H1 (cell line): ENCODE measurements at regions not wholly inside any gene's neighbourhood (a gene's known extent, or its start where the extent isn't known, plus 50 kb on each side); places are given as distances from the start of the nearest gene placed in this dataset.

ENCODE experiments used
- CTCF ChIA-PET: fragments of 300-600 bp; sonication (Branson Sonifier 250); formaldehyde crosslinking; loops from one replicate; lab custom pipeline; 2021; ENCODE audit not compliant: partially characterized antibody; lab: Charles Lee
- POLR2A ChIA-PET: fragments of 300-600 bp; sonication (Branson Sonifier 250); formaldehyde crosslinking; loops from one replicate; lab custom pipeline; 2021; ENCODE audit warnings: inconsistent platforms; ENCODE audit not compliant: partially characterized antibody; lab: Charles Lee
- DNase-seq, 2 experiments: peaks; one replicate each; pipeline versions ENCODE4 v3.0.0 to v3.0.0-alpha.2; 2010 to 2022; ENCODE audit warnings: low spot score in 2 of 2, low read depth in 1 of 2, mixed read lengths in 1 of 2
- FAIRE-seq: peaks from 2 replicates; lab custom pipeline; 2011; peaks lifted over from hg19 to GRCh38; lab: Jason Lieb, UNC
- H2AFZ ChIP-seq: 2 replicates; pipeline ENCODE4 v1.8.1; 2012; ENCODE audit warnings: low read length, inconsistent platforms
- H2AK5ac ChIP-seq: 2 replicates; pipeline ENCODE4 v1.6.1; 2013; ENCODE audit warnings: low read depth, low read length
- H2BK120ac ChIP-seq: replicated peaks from 2 replicates; pipeline ENCODE3; 2013; ENCODE audit warnings: low read depth, low read length, inconsistent platforms
- H2BK12ac ChIP-seq: 2 replicates; pipeline ENCODE4 v1.6.1; 2013; ENCODE audit warnings: low read depth, low read length
- H2BK15ac ChIP-seq: 2 replicates; pipeline ENCODE4 v1.6.1; 2013; ENCODE audit warnings: low read length
- H2BK20ac ChIP-seq: 2 replicates; pipeline ENCODE4 v1.6.1; 2013; ENCODE audit warnings: low read length
- H2BK5ac ChIP-seq: 2 replicates; pipeline ENCODE4 v1.6.1; 2013; ENCODE audit warnings: low read depth, low read length
- H3K14ac ChIP-seq: 2 replicates; pipeline ENCODE4 v1.6.1; 2013; ENCODE audit warnings: inconsistent platforms; ENCODE audit not compliant: insufficient read length
- H3K18ac ChIP-seq: 2 replicates; pipeline ENCODE4 v1.6.1; 2013; ENCODE audit warnings: low read length; ENCODE audit errors: extremely low read depth
- H3K23ac ChIP-seq: 2 replicates; pipeline ENCODE4 v1.6.1; 2013; ENCODE audit warnings: inconsistent platforms; ENCODE audit not compliant: insufficient read length
- H3K23me2 ChIP-seq: 2 replicates; pipeline ENCODE4 v1.6.1; 2013; ENCODE audit warnings: low read depth, low read length
- H3K27ac ChIP-seq: 2 replicates; pipeline ENCODE4 v1.6.1; 2011; ENCODE audit warnings: low read depth, low read length, inconsistent platforms
- H3K27me3 ChIP-seq, 4 experiments: replicated peaks in 1 of 4; 1 replicate in 1 of 4; 2 replicates in 3 of 4; pipeline versions ENCODE4 v1.6.1 to v1.8.1; 2011 to 2013; ENCODE audit warnings: low read length in 3 of 4, mild to moderate bottlenecking in 3 of 4, inconsistent platforms in 2 of 4, mixed read lengths in 2 of 4, moderate library complexity in 1 of 4; ENCODE audit not compliant: control insufficient read depth in 3 of 4, insufficient read depth in 3 of 4; ENCODE audit errors: extremely low read depth in 1 of 4
- H3K36me3 ChIP-seq, 4 experiments: 2 replicates each; pipeline versions ENCODE4 v1.6.1 to v1.8.1; 2011 to 2013; ENCODE audit warnings: mild to moderate bottlenecking in 4 of 4, low read length in 3 of 4, moderate library complexity in 2 of 4, control low read depth in 1 of 4, inconsistent platforms in 1 of 4; ENCODE audit not compliant: insufficient read depth in 4 of 4, control insufficient read depth in 2 of 4
- H3K4ac ChIP-seq: replicated peaks from 2 replicates; pipeline ENCODE3; 2013; ENCODE audit warnings: low read length, low read depth, mixed read lengths, inconsistent platforms; ENCODE audit not compliant: insufficient read length
- H3K4me1 ChIP-seq, 4 experiments: replicated peaks in 1 of 4; 1 replicate in 1 of 4; 2 replicates in 3 of 4; pipeline versions ENCODE4 v1.6.1 to v1.8.1; 2011 to 2013; ENCODE audit warnings: low read length in 3 of 4, inconsistent platforms in 2 of 4, mixed read lengths in 1 of 4; ENCODE audit not compliant: insufficient read depth in 4 of 4, control insufficient read depth in 3 of 4
- H3K4me2 ChIP-seq, 2 experiments: 2 replicates each; pipeline versions ENCODE4 v1.6.1 to v1.8.1; 2011 to 2013; ENCODE audit warnings: low read depth in 2 of 2, low read length in 2 of 2, control low read depth in 1 of 2, inconsistent platforms in 1 of 2, mild to moderate bottlenecking in 1 of 2; ENCODE audit not compliant: insufficient read depth in 1 of 2
- H3K4me3 ChIP-seq, 4 experiments: fragments of 200-600, 300-600 bp in 1 of 4; sonication (generic), shearing (Covaris generic), sonication (Bioruptor Twin) in 1 of 4; 2 replicates each; pipeline versions ENCODE4 v1.5.1 to v1.8.1; 2011 to 2016; ENCODE audit warnings: low read length in 4 of 4, low read depth in 3 of 4, control low read depth in 2 of 4, inconsistent platforms in 2 of 4, mild to moderate bottlenecking in 2 of 4, mixed read lengths in 1 of 4, moderate library complexity in 1 of 4; ENCODE audit not compliant: insufficient read depth in 2 of 4; ENCODE audit errors: extremely low read depth in 1 of 4
- H3K56ac ChIP-seq: replicated peaks from 2 replicates; pipeline ENCODE3; 2013; ENCODE audit warnings: low read depth, mild to moderate bottlenecking, mixed read lengths, low read length, inconsistent platforms; ENCODE audit not compliant: insufficient read length
- H3K79me1 ChIP-seq: 2 replicates; pipeline ENCODE4 v1.6.1; 2013; ENCODE audit warnings: low read depth, low read length, control low read depth
- H3K79me2 ChIP-seq, 2 experiments: 2 replicates each; pipeline versions ENCODE4 v1.6.1 to v1.8.1; 2012 to 2013; ENCODE audit warnings: low read length in 2 of 2, mild to moderate bottlenecking in 2 of 2, inconsistent platforms in 1 of 2; ENCODE audit not compliant: insufficient read depth in 2 of 2, control insufficient read depth in 1 of 2
- H3K9ac ChIP-seq, 4 experiments: replicated peaks in 1 of 4; 1 replicate in 1 of 4; 2 replicates in 3 of 4; pipeline versions ENCODE4 v1.6.1 to v1.8.1; 2011 to 2013; ENCODE audit warnings: low read depth in 3 of 4, low read length in 3 of 4, control low read depth in 2 of 4, mild to moderate bottlenecking in 2 of 4, moderate library complexity in 2 of 4, inconsistent platforms in 1 of 4; ENCODE audit errors: extremely low read depth in 1 of 4
- H3K9me3 ChIP-seq, 2 experiments: 2 replicates each; pipeline versions ENCODE4 v1.6.1 to v1.8.1; 2012 to 2013; ENCODE audit warnings: mild to moderate bottlenecking in 2 of 2, moderate library complexity in 2 of 2, control low read depth in 1 of 2, inconsistent platforms in 1 of 2, low read depth in 1 of 2, low read length in 1 of 2, mixed read lengths in 1 of 2; ENCODE audit not compliant: insufficient read depth in 2 of 2
- H4K20me1 ChIP-seq, 2 experiments: replicated peaks in 1 of 2; 2 replicates each; pipeline versions ENCODE3 to v1.8.1; 2011 to 2013; ENCODE audit warnings: inconsistent platforms in 2 of 2, low read length in 2 of 2, mild to moderate bottlenecking in 1 of 2; ENCODE audit not compliant: insufficient read depth in 2 of 2, control insufficient read depth in 1 of 2
- H4K5ac ChIP-seq: 2 replicates; pipeline ENCODE4 v1.6.1; 2013; ENCODE audit warnings: low read length, low read depth, mixed read lengths, inconsistent platforms; ENCODE audit not compliant: insufficient read length
- H4K8ac ChIP-seq: 2 replicates; pipeline ENCODE4 v1.8.0; 2013; ENCODE audit warnings: mild to moderate bottlenecking, moderate library complexity, low read length, inconsistent platforms; ENCODE audit not compliant: insufficient read depth; ENCODE audit errors: extremely low read depth
- H4K91ac ChIP-seq: replicated peaks from 2 replicates; pipeline ENCODE3; 2013; ENCODE audit warnings: low read length, mixed read lengths, inconsistent platforms; ENCODE audit not compliant: insufficient read length
- ASH2L ChIP-seq: fragments of 200-600, 300-600 bp; sonication (generic); IDR thresholded peaks from one replicate; pipeline ENCODE4 v1.7.1; 2017; ENCODE audit warnings: low read length
- BRCA1 ChIP-seq: IDR thresholded peaks from 2 replicates; pipeline ENCODE4 v1.6.1; 2012; ENCODE audit warnings: low read depth, low read length, improper control_type of control experiment
- CBX5 ChIP-seq: fragments of 300-800, 300-1000 bp; sonication (generic); IDR thresholded peaks from 2 replicates; pipeline ENCODE4 v1.7.1; 2016; ENCODE audit warnings: antibody characterized with exemption, low read length, low read depth
- GTF2F1 ChIP-seq: IDR thresholded peaks from 2 replicates; pipeline ENCODE4 v1.6.1; 2012; ENCODE audit warnings: low read depth, low read length, improper control_type of control experiment, borderline replicate concordance
- JUND ChIP-seq: IDR thresholded peaks from 2 replicates; pipeline ENCODE4 v1.6.1; 2011; ENCODE audit warnings: mild to moderate bottlenecking, improper control_type of control experiment, low read length
- KDM4A ChIP-seq: IDR thresholded peaks from one replicate; pipeline ENCODE4 v1.7.1; 2012; ENCODE audit warnings: low read depth, mild to moderate bottlenecking, moderate library complexity, low read length, inconsistent platforms; ENCODE audit not compliant: severe bottlenecking
- TBP ChIP-seq: IDR thresholded peaks from 2 replicates; pipeline ENCODE4 v1.6.1; 2011; ENCODE audit warnings: low read depth, low read length, improper control_type of control experiment
- WGBS, 2 experiments: shearing (Covaris generic) in 1 of 2; methylation state at CpG; one replicate each; pipeline versions ENCODE4 v1.1.6 to v1.1.7; 2013 to 2015; ENCODE audit warnings: low lambda C conversion rate in 2 of 2, mixed read lengths in 2 of 2, inconsistent platforms in 1 of 2, low coverage in 1 of 2, missing lambda C conversion rate in 1 of 2; ENCODE audit not compliant: insufficient replicate concordance in 2 of 2, insufficient coverage in 1 of 2, insufficient read length in 1 of 2; ENCODE audit errors: extremely low coverage in 1 of 2, missing lambda C conversion rate in 1 of 2; 5-methylcytosine and 5-hydroxymethylcytosine counted together

- Histone ChIP-seq H2BK15ac (no peak overlapping the region), H3K14ac (no peak overlapping the region), H3K23me2 (no peaks in the 10 kb centered on the region; the same call in 1 of the 2 replicates), H3K18ac (no peak overlapping the region), H3K79me1 (no peaks in the 10 kb centered on the region), H2AK5ac (no peak overlapping the region), H3K23ac (no peak overlapping the region), H3K79me2 (no peaks in the 10 kb centered on the region), H3K27me3 (no peaks in the 10 kb centered on the region), H3K4me2 (no peak overlapping the region), H3K36me3 (no peaks in the 10 kb centered on the region), H3K4ac (no peak overlapping the region), H4K91ac (no peak overlapping the region), H2BK12ac (no peak overlapping the region), H2AFZ (no peak overlapping the region), H3K9me3 (no peaks in the 10 kb centered on the region), H4K5ac (no peak overlapping the region), H3K27ac (no peak overlapping the region), H2BK5ac (no peak overlapping the region), H2BK120ac (no peak overlapping the region), H3K4me3 (no peak overlapping the region), H3K9ac (no peak overlapping the region), H3K4me1 (no peaks in the 10 kb centered on the region), H4K8ac (no peak overlapping the region), H2BK20ac (no peak overlapping the region), H3K56ac (no peak overlapping the region), H4K20me1 (no peaks in the 10 kb centered on the region)
- TF ChIP-seq JUND (no peak), ASH2L (no peak), BRCA1 (no peak), CBX5 (no peak), GTF2F1 (no peak), KDM4A (no peak), TBP (no peak)
- ChIA-PET CTCF (interaction anchor here (0.6 to 5.3 kb wide), 5 partner anchors 110 to 148 kb away, joined by 3 to 40 read pairs (median 3); no protein-coding TSS in a partner anchor), POLR2A (no interaction called here)
- DNase-seq (no peak), FAIRE-seq (no peak)
- 91% methylated on average over 3 of the region's 3 CpGs; no CpG with 5 or more reads in 1 of the 2 experiments for WGBS, 2 experiments
Observed at GRCh38 chr7:18212308-18212707, 184.7 kb upstream of the PRPS1L1 start.
